ENCODE measurements at regions not wholly inside any gene's neighbourhood (a gene's known extent, or its start where the extent isn't known, plus 50 kb on each side); places are given as distances from the start of the nearest gene placed in this dataset.

GRCh38 chr15:57819646-57820045 is 113.1 kb downstream of the POLR2M start:
- TF ChIP-seq EZH2 (IDR thresholded peaks at IDR 0.05; ENCODE audit: low read depth, low read length, severe bottlenecking): no peak
- TF ChIP-seq, protein P1, sequence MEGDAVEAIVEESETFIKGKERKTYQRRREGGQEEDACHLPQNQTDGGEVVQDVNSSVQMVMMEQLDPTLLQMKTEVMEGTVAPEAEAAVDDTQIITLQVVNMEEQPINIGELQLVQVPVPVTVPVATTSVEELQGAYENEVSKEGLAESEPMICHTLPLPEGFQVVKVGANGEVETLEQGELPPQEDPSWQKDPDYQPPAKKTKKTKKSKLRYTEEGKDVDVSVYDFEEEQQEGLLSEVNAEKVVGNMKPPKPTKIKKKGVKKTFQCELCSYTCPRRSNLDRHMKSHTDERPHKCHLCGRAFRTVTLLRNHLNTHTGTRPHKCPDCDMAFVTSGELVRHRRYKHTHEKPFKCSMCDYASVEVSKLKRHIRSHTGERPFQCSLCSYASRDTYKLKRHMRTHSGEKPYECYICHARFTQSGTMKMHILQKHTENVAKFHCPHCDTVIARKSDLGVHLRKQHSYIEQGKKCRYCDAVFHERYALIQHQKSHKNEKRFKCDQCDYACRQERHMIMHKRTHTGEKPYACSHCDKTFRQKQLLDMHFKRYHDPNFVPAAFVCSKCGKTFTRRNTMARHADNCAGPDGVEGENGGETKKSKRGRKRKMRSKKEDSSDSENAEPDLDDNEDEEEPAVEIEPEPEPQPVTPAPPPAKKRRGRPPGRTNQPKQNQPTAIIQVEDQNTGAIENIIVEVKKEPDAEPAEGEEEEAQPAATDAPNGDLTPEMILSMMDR (IDR thresholded peaks at IDR 0.05; ENCODE audit: control extremely low read depth in 1 of 3, insufficient read depth in 1 of 3, low read depth in 1 of 3, low read length in 3 of 3): no peak
- no peak for TF ChIP-seq YY1 (IDR thresholded peaks at IDR 0.05; ENCODE audit: low read depth, low read length)
- no peak for TF ChIP-seq EP300 (IDR thresholded peaks at IDR 0.05; ENCODE audit: borderline replicate concordance in 1 of 2, low read depth in 2 of 2, low read length in 2 of 2)
- no peak for TF ChIP-seq CHD2 (IDR thresholded peaks at IDR 0.05; ENCODE audit: low read length)
- no peak for TF ChIP-seq POU5F1 (IDR thresholded peaks at IDR 0.05; ENCODE audit: low read depth, low read length)
- TF ChIP-seq JUND (IDR thresholded peaks at IDR 0.05; ENCODE audit: low read length): no peak
- TF ChIP-seq TAF1 (IDR thresholded peaks at IDR 0.05; ENCODE audit: low read depth, low read length): no peak
- TF ChIP-seq POLR2AphosphoS5 (IDR thresholded peaks at IDR 0.05; ENCODE audit: low read depth, low read length): no peak

Data from H1 (cell line).